CD4-positive, alpha-beta memory T cell (primary cell): ENCODE measurements at regions not wholly inside any gene's neighbourhood (a gene's known extent, or its start where the extent isn't known, plus 50 kb on each side); places are given as distances from the start of the nearest gene placed in this dataset.

Experiments
- CTCF ChIA-PET: fragments of 350-600 bp; sonication (Branson Sonifier 250); formaldehyde crosslinking; loops from one replicate; lab custom pipeline; 2021; ENCODE audit warnings: inconsistent platforms; ENCODE audit not compliant: partially characterized antibody; lab: Charles Lee
- POLR2A ChIA-PET: fragments of 350-600 bp; sonication (Branson Sonifier 250); formaldehyde crosslinking; loops from one replicate; lab custom pipeline; 2021; ENCODE audit not compliant: partially characterized antibody; lab: Charles Lee
- DNase-seq, 5 donors: peaks; one replicate each; pipeline versions ENCODE4 v3.0.0 to v3.0.0-alpha.2; 2020 to 2022; ENCODE audit warnings: mixed read lengths in 1 of 5
- H3K27ac ChIP-seq: one replicate; pipeline ENCODE4 v1.7.0; 2013; ENCODE audit warnings: low read depth, low read length
- H3K27me3 ChIP-seq: 2 replicates; pipeline ENCODE4 v1.7.0; 2013; ENCODE audit warnings: mild to moderate bottlenecking, low read length, moderate library complexity; ENCODE audit not compliant: insufficient read depth
- H3K36me3 ChIP-seq: 2 replicates; pipeline ENCODE4 v1.7.0; 2013; ENCODE audit warnings: mild to moderate bottlenecking, low read length, moderate library complexity; ENCODE audit not compliant: insufficient read depth
- H3K4me1 ChIP-seq: 2 replicates; pipeline ENCODE4 v1.7.0; 2013; ENCODE audit warnings: mild to moderate bottlenecking, low read length, moderate library complexity; ENCODE audit not compliant: insufficient read depth
- H3K4me3 ChIP-seq, 2 donors: one replicate each; pipeline ENCODE4 v1.7.0; 2013; ENCODE audit warnings: low read length in 2 of 2, mild to moderate bottlenecking in 1 of 2
- H3K9me3 ChIP-seq, 2 donors: one replicate each; pipeline ENCODE4 v1.7.0; 2013; ENCODE audit warnings: low read length in 2 of 2, control low read depth in 1 of 2; ENCODE audit not compliant: control insufficient read depth in 1 of 2
- H3K27ac Mint-ChIP-seq, 7 donors: one replicate each; pipeline ENCODE4 v1.8.0; 2020 to 2021; ENCODE audit warnings: mixed read lengths in 7 of 7, mild to moderate bottlenecking in 6 of 7, inconsistent platforms in 3 of 7, moderate library complexity in 3 of 7
- H3K27me3 Mint-ChIP-seq, 2 donors: one replicate each; pipeline ENCODE4 v1.8.0; 2020 to 2021; ENCODE audit warnings: mixed read lengths in 2 of 2
- H3K36me3 Mint-ChIP-seq, 2 donors: one replicate each; pipeline ENCODE4 v1.8.0; 2020 to 2021; ENCODE audit warnings: mixed read lengths in 2 of 2, inconsistent platforms in 1 of 2, mild to moderate bottlenecking in 1 of 2
- H3K4me1 Mint-ChIP-seq, 4 donors: one replicate each; pipeline ENCODE4 v1.8.0; 2020 to 2021; ENCODE audit warnings: mixed read lengths in 4 of 4, mild to moderate bottlenecking in 1 of 4
- H3K4me3 Mint-ChIP-seq, 8 donors: one replicate each; pipeline ENCODE4 v1.8.0; 2020 to 2021; ENCODE audit warnings: mixed read lengths in 8 of 8, mild to moderate bottlenecking in 7 of 8, moderate library complexity in 6 of 8, inconsistent platforms in 3 of 8
- H3K9me3 Mint-ChIP-seq, 8 donors: one replicate each; pipeline ENCODE4 v1.8.0; 2020 to 2021; ENCODE audit warnings: mixed read lengths in 8 of 8, mild to moderate bottlenecking in 5 of 8, inconsistent platforms in 3 of 8, moderate library complexity in 1 of 8
- intact Hi-C: fragments of 100-400 bp; cut with micrococcal nuclease; formaldehyde crosslinking; loops from one replicate; pipeline ENCODE4 v1.15.1; 2023

- Histone ChIP-seq H3K27me3 (no peaks in the 10 kb centered on the region), H3K9me3 (no peaks in the 10 kb centered on the region), H3K27ac (no peak overlapping the region), H3K4me1 (no peaks in the 10 kb centered on the region), H3K4me3 (no peak overlapping the region), H3K36me3 (no peaks in the 10 kb centered on the region)
- Mint-ChIP-seq H3K4me3 (no peak overlapping the region), H3K27me3 (peaks cover 0 to 2% of the 10 kb centered on the region in 2 donors), H3K9me3 (peaks cover 0 to 5% (median 0%) of the 10 kb centered on the region in 8 donors), H3K27ac (no peak overlapping the region), H3K36me3 (no peaks in the 10 kb centered on the region), H3K4me1 (peaks cover 0 to 10% (median 5%) of the 10 kb centered on the region in 4 donors)
- ChIA-PET CTCF (no interaction called here), POLR2A (interaction anchor here (0.6 kb wide), 1 partner anchor 13 kb away, joined by 3 read pairs; no protein-coding TSS in a partner anchor)
- DNase-seq = no peak
- intact Hi-C loops = no loop called here
Measured at GRCh38 chr3:59555593-59556315, 505.9 kb upstream of the CFAP20DC start.

GRCh38 chr3:59553076-59553475, 503.3 kb upstream of the CFAP20DC start:
- ChIA-PET POLR2A (no interaction called here), CTCF (no interaction called here)
- Mint-ChIP-seq H3K27me3 (peaks cover 0 to 2% of the 10 kb centered on the region in 2 donors), H3K36me3 (no peaks in the 10 kb centered on the region), H3K4me1 (no peaks in the 10 kb centered on the region), H3K4me3 (no peak overlapping the region), H3K27ac (no peak overlapping the region), H3K9me3 (peaks cover 0 to 5% (median 0%) of the 10 kb centered on the region in 8 donors)
- H3K36me3 ChIP-seq = no peaks in the 10 kb centered on the region
- intact Hi-C loops = no loop called here
- no peak overlapping the region for H3K27ac ChIP-seq
- DNase-seq = no peak
- H3K27me3 ChIP-seq = no peaks in the 10 kb centered on the region
- no peak overlapping the region for H3K4me3 ChIP-seq
- no peaks in the 10 kb centered on the region for H3K4me1 ChIP-seq
- H3K9me3 ChIP-seq = no peaks in the 10 kb centered on the region

- Mint-ChIP-seq H3K36me3 (no peaks in the 10 kb centered on the region), H3K27me3 (peaks cover 0 to 2% of the 10 kb centered on the region in 2 donors)
- POLR2A ChIA-PET = no interaction called here
Measured at GRCh38 chr3:59551834-59552233, 502.0 kb upstream of the CFAP20DC start.

GRCh38 chr3:59549962-59550361, 500.1 kb upstream of the CFAP20DC start:
- POLR2A ChIA-PET = no interaction called here
- no peaks in the 10 kb centered on the region for H3K4me1 Mint-ChIP-seq
- no peak for DNase-seq
- H3K36me3 Mint-ChIP-seq = no peaks in the 10 kb centered on the region
- no peak overlapping the region for H3K27ac ChIP-seq
- peak overlapping the region in 1 of 8 donors; percentile 1 for H3K4me3 Mint-ChIP-seq
- H3K4me3 ChIP-seq = no peak overlapping the region
- no peak overlapping the region for H3K27ac Mint-ChIP-seq
- H3K9me3 Mint-ChIP-seq = peaks cover 0 to under 1% (median 0%) of the 10 kb centered on the region in 8 donors
- H3K36me3 ChIP-seq = no peaks in the 10 kb centered on the region
- H3K4me1 ChIP-seq = no peaks in the 10 kb centered on the region
- H3K27me3 ChIP-seq = no peaks in the 10 kb centered on the region
- intact Hi-C loops = no loop called here
- no peaks in the 10 kb centered on the region for H3K27me3 Mint-ChIP-seq
- H3K9me3 ChIP-seq = no peaks in the 10 kb centered on the region
- CTCF ChIA-PET = no interaction called here

More at GRCh38 chr3:59551834-59552233, 502.0 kb upstream of the CFAP20DC start:
- Mint-ChIP-seq H3K4me3 (no peak overlapping the region), H3K27ac (no peak overlapping the region), H3K9me3 (peaks cover 0 to 5% (median 0%) of the 10 kb centered on the region in 8 donors), H3K4me1 (no peaks in the 10 kb centered on the region)
- H3K27ac ChIP-seq = no peak overlapping the region
- no peak overlapping the region for H3K4me3 ChIP-seq
- no peak for DNase-seq
- H3K4me1 ChIP-seq = no peaks in the 10 kb centered on the region
- intact Hi-C loops = no loop called here
- CTCF ChIA-PET = no interaction called here
- H3K36me3 ChIP-seq = no peaks in the 10 kb centered on the region
- no peaks in the 10 kb centered on the region for H3K27me3 ChIP-seq
- H3K9me3 ChIP-seq = no peaks in the 10 kb centered on the region

- DNase-seq = no peak
- H3K9me3 Mint-ChIP-seq = no peaks in the 10 kb centered on the region
- no peak overlapping the region for H3K27ac Mint-ChIP-seq
- ChIA-PET POLR2A (no interaction called here), CTCF (no interaction called here)
- H3K36me3 ChIP-seq = no peaks in the 10 kb centered on the region
- no peak overlapping the region for H3K4me3 ChIP-seq
- peaks cover 11% of the 10 kb centered on the region for H3K4me1 ChIP-seq
- no peaks in the 10 kb centered on the region for H3K27me3 ChIP-seq
- H3K4me1 Mint-ChIP-seq = peaks cover 0 to 5% (median under 1%) of the 10 kb centered on the region in 4 donors
- intact Hi-C loops = no loop called here
- no peak overlapping the region for H3K4me3 Mint-ChIP-seq
- H3K27me3 Mint-ChIP-seq = no peaks in the 10 kb centered on the region
- H3K9me3 ChIP-seq = no peaks in the 10 kb centered on the region
- H3K36me3 Mint-ChIP-seq = no peaks in the 10 kb centered on the region
- H3K27ac ChIP-seq = no peak overlapping the region
Measured at GRCh38 chr3:59547874-59548273, 498.0 kb upstream of the CFAP20DC start.

- H3K4me1 Mint-ChIP-seq = peaks cover 1 to 14% (median 6%) of the 10 kb centered on the region in 4 donors
- H3K36me3 Mint-ChIP-seq = no peaks in the 10 kb centered on the region
- no peaks in the 10 kb centered on the region for H3K27me3 Mint-ChIP-seq
- intact Hi-C loops = no loop called here
- ChIA-PET CTCF (no interaction called here), POLR2A (no interaction called here)
- no peak overlapping the region for H3K27ac Mint-ChIP-seq
- no peaks in the 10 kb centered on the region for H3K27me3 ChIP-seq
- H3K9me3 Mint-ChIP-seq = no peaks in the 10 kb centered on the region
- H3K9me3 ChIP-seq = no peaks in the 10 kb centered on the region
- no peaks in the 10 kb centered on the region for H3K36me3 ChIP-seq
- no peak overlapping the region for H3K4me3 Mint-ChIP-seq
- H3K4me3 ChIP-seq = no peak overlapping the region
- H3K27ac ChIP-seq = no peak overlapping the region
- H3K4me1 ChIP-seq = peaks cover 20% of the 10 kb centered on the region
- DNase-seq = no peak
Measured at GRCh38 chr3:59546522-59546921, 496.7 kb upstream of the CFAP20DC start.

- DNase-seq = no peak
- intact Hi-C loops = no loop called here
- H3K27me3 Mint-ChIP-seq = no peaks in the 10 kb centered on the region
Measured at GRCh38 chr3:59545374-59545773, 495.5 kb upstream of the CFAP20DC start.

More at GRCh38 chr3:59545374-59545773, 495.5 kb upstream of the CFAP20DC start:
- H3K36me3 ChIP-seq = no peaks in the 10 kb centered on the region
- Mint-ChIP-seq H3K9me3 (no peaks in the 10 kb centered on the region), H3K4me1 (peaks cover 5 to 18% (median 9%) of the 10 kb centered on the region in 4 donors), H3K36me3 (no peaks in the 10 kb centered on the region), H3K27ac (no peak overlapping the region), H3K4me3 (no peak overlapping the region)
- H3K27ac ChIP-seq = no peak overlapping the region
- no peaks in the 10 kb centered on the region for H3K9me3 ChIP-seq
- no peaks in the 10 kb centered on the region for H3K27me3 ChIP-seq
- POLR2A ChIA-PET = no interaction called here
- CTCF ChIA-PET = interaction anchor here (0.5 to 1.3 kb wide), 2 partner anchors 30 to 1608 kb away, joined by 3 read pairs; no protein-coding TSS in a partner anchor
- peaks cover 20% of the 10 kb centered on the region for H3K4me1 ChIP-seq
- H3K4me3 ChIP-seq = no peak overlapping the region
